Ectodermal cell (in vitro differentiated cells): ENCODE measurements at regions not wholly inside any gene's neighbourhood (a gene's known extent, or its start where the extent isn't known, plus 50 kb on each side); places are given as distances from the start of the nearest gene placed in this dataset.

ENCODE experiments used
- H3K27ac ChIP-seq: 2 replicates; pipeline ENCODE4 v1.7.0; 2013; ENCODE audit warnings: mild to moderate bottlenecking, low read depth, low read length; ENCODE audit not compliant: insufficient read depth, poor library complexity, severe bottlenecking
- H3K27me3 ChIP-seq: 2 replicates; pipeline ENCODE4 v1.7.0; 2013; ENCODE audit warnings: mild to moderate bottlenecking, low read length; ENCODE audit not compliant: insufficient read depth, control insufficient read depth, poor library complexity, severe bottlenecking
- H3K36me3 ChIP-seq: one replicate; pipeline ENCODE4 v1.7.0; 2013; ENCODE audit warnings: low read length; ENCODE audit not compliant: control insufficient read depth, insufficient read depth
- H3K4me1 ChIP-seq: one replicate; pipeline ENCODE4 v1.7.0; 2013; ENCODE audit warnings: low read length; ENCODE audit not compliant: control insufficient read depth, insufficient read depth
- H3K4me3 ChIP-seq: 2 replicates; pipeline ENCODE4 v1.7.0; 2013; ENCODE audit warnings: low read depth, low read length, control low read depth; ENCODE audit not compliant: insufficient read depth
- H3K9me3 ChIP-seq: 2 replicates; pipeline ENCODE4 v1.7.0; 2013; ENCODE audit warnings: mild to moderate bottlenecking, low read length, moderate library complexity; ENCODE audit not compliant: control insufficient read depth
- WGBS, 2 experiments: methylation state at CpG; one replicate each; pipeline ENCODE4 v1.1.7; 2013; ENCODE audit warnings: missing lambda C conversion rate in 2 of 2; 5-methylcytosine and 5-hydroxymethylcytosine counted together

DNA sequence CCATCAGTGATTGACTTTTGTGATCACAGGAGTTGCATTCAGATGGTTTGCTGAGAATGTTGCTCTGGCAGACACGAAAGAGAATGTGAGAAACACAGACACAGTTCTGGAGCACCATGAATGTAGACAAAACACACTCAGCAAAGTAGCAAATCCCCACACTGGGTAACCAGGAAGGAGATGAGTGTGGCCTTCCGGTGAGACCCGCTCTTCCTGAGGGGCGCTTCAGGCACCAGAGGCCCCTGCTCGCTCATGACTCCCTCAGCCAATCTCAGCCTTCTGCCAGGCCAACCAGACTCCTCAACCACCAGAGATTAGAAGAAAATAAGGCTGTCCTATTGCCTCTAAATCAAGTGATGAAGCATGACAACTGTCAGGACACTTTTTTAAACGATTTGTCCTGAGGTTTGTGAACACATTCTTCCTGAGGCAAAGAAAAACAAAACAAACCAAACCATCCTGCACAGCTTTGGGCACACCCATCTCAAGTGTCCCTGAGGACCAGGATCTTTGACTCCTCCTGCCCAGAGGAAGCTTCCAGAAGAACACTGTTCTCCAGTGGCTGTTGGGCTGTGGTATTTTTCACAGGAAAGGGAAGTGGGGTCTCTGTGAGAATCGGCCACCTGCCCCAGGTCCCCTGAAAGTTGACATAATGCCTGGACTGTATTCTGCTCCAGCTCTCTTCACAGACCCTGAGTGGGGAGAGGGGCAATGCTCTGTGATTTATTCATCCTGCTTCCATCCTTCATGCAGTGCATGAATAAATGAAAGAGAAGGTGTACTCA, 152.8 kb downstream of the BCL11A start:
- H3K4me3 ChIP-seq, result no peak overlapping the region
- H3K36me3 ChIP-seq, result no peaks in the 10 kb centered on the region
- no peaks in the 10 kb centered on the region for H3K9me3 ChIP-seq
- WGBS, 2 experiments, result 93 to 98% methylated on average over 7 of the region's 7 CpGs
- H3K4me1 ChIP-seq, result no peaks in the 10 kb centered on the region
- H3K27ac ChIP-seq, result no peak overlapping the region
- H3K27me3 ChIP-seq, result no peaks in the 10 kb centered on the region

DNA sequence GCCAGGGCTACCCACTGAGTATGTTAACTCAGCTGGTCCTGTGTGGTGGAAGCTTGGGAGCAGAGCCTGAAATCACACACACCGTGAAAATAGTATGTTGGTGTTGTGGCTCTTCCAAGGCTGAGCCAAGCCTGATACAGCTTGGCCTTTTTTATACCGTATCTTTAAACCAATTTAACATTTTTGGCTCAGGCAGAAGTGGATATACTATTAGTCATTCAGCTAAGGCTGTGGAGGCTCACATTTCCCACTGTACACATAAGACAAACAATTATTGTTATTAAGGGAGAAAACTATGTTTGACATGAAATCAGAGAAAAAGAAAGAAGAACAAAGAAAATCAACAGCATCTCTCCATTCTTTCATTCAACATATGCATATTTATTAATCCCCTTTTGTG, 159.0 kb downstream of the BCL11A start:
- WGBS, 2 experiments, result 89 to 94% methylated on average over 2 of the region's 2 CpGs
- Histone ChIP-seq H3K27ac (no peak overlapping the region), H3K27me3 (no peaks in the 10 kb centered on the region)

DNA sequence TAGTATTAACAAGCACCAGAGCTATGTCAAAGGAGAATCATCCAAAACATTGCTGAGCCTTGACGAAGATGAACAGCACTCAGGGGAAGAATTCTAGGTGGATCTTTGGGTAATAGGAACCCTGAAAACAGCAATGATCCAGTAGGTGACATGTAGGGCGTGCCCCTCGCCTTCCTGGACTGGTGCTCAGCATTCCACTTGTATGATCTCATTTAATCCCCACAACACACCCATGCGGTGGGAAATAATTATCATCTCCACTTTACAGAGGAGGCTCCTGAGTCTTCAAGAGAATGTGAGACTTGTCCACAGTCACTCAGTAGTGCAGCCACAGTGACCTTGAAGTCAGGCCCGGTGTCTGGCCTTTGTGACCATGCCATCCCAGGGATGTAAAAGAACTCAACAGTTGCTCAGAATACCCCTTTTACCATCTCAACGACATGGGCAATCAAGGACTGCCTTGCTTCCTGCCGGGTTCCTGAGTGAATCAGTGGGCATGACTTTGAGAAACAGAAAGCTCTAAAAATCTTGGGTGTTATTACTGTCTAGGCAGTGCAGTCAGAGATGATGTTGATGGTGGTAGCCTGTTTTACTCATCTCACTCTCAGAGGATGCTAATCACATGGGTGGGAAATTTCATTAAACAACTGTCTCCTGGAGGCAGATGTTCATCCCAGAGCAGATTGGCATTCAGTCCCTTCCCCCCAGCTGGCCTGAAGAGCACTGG, 161.6 kb downstream of the BCL11A start:
- no peaks in the 10 kb centered on the region for H3K9me3 ChIP-seq
- no peak overlapping the region for H3K4me3 ChIP-seq
- 91 to 93% methylated on average over 7 of the region's 7 CpGs for WGBS, 2 experiments
- no peaks in the 10 kb centered on the region for H3K27me3 ChIP-seq
- no peaks in the 10 kb centered on the region for H3K4me1 ChIP-seq
- H3K36me3 ChIP-seq, result no peaks in the 10 kb centered on the region
- no peak overlapping the region for H3K27ac ChIP-seq

More for the DNA sequence above, 159.0 kb downstream of the BCL11A start:
- Histone ChIP-seq H3K4me1 (no peaks in the 10 kb centered on the region), H3K36me3 (no peaks in the 10 kb centered on the region), H3K9me3 (no peaks in the 10 kb centered on the region), H3K4me3 (no peak overlapping the region)

DNA sequence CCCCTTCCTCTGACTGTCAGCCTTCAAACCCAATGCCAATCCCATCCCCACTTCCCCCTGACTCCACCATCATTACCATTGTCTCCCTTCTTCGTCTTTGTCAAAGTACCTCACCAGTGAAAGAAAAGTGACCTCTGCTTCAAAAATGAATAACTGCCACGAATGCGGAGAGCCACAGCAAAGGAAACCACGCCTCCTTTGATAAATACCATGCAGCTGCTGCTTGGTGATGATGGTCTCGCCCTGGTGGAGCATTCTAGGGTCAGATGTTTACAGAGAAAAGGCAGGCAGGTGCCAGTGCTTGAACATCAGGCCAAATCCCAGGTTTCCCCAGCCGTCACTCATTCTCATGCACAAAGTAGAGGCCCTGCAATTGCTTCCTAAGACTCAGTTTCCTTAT, 162.2 kb downstream of the BCL11A start:
- H3K27me3 ChIP-seq, result no peaks in the 10 kb centered on the region
- no peaks in the 10 kb centered on the region for H3K9me3 ChIP-seq
- H3K27ac ChIP-seq, result no peak overlapping the region
- no peaks in the 10 kb centered on the region for H3K4me1 ChIP-seq
- H3K4me3 ChIP-seq, result no peak overlapping the region
- 90 to 91% methylated on average over 6 of the region's 6 CpGs for WGBS, 2 experiments
- H3K36me3 ChIP-seq, result no peaks in the 10 kb centered on the region

DNA sequence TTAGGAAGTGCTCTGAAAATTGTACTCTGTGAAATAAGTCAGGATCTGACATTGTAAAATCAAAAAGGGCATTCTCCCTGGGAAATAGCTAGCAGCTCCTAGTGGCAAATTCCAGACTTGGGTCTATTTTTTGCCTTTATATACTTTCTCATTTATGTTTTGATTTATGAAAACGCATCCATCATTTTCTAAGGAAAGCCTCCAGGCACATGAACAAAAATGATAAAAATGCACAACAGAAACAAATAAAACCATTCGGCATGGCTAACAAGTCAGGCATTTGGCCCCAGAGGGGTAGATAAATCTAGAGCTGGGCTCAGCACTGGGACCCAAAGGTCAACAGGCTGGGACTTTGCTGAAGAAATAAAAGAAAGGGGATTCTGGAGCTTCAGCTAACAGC, 167.0 kb downstream of the BCL11A start:
- Histone ChIP-seq H3K4me1 (no peaks in the 10 kb centered on the region), H3K9me3 (no peaks in the 10 kb centered on the region), H3K4me3 (no peak overlapping the region), H3K36me3 (no peaks in the 10 kb centered on the region), H3K27me3 (no peaks in the 10 kb centered on the region), H3K27ac (no peak overlapping the region)
- WGBS, 2 experiments, result 87 to 90% methylated on average over 1 to 2 of the region's 2 CpGs

DNA sequence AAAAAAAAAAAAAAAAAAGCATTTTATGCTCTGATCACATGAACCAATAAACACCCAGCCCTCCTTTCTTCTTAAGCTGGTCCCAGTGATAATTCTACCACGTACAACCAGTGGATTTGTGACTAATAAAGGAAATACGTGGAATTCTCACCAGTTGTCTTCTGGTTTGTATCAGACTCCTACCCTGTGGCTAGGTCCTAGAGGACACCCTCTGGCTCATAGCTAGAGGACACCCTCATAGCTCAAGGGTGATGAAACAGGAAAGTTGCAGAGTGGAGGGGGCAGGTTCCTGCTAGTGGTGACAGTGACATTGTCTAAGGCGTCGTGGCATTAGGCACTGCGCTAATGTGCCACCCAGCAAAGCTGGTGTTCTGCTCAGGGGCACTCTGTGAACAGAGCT, 167.8 kb downstream of the BCL11A start:
- Histone ChIP-seq H3K27ac (no peak overlapping the region), H3K4me1 (no peaks in the 10 kb centered on the region), H3K27me3 (no peaks in the 10 kb centered on the region), H3K9me3 (no peaks in the 10 kb centered on the region), H3K36me3 (no peaks in the 10 kb centered on the region), H3K4me3 (no peak overlapping the region)
- WGBS, 2 experiments, result 97 to 98% methylated on average over 5 of the region's 5 CpGs

DNA sequence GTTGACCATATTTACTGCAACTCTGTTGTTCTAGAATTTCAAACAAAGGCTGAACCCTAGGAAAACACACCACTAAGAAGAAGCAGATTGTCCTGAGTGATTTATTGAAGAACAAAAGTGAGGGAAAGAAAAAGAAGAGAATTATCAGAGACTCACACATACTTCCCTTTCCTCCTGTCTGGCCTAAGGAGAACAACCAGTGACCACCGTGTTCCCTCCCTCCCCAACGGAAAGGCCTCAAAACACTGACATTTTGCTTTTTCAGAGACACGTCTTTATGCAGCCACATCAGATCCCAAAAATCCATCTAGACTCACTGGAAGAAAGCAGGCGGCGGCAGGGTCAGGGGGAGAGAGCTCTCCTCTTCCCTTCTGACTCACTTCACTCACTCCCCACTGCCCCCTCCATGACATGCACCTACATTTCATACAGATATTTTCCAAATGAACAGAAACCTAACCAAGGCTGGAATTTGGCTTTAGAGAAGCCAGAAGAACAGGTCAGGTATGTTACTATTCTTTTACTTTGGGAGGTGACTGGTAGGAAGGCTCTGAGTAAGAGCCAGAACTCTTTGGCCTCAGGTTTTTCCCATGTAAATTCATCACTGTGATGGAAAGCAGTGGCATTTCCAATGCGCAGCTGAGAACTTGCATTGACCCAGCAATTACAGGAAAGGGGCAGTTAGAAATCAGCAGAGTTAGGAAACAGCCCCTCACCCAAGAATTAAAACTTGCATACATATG, 169.9 kb downstream of the BCL11A start:
- H3K36me3 ChIP-seq, result no peaks in the 10 kb centered on the region
- WGBS, 2 experiments, result 75 to 78% methylated on average over 6 of the region's 6 CpGs
- no peak overlapping the region for H3K27ac ChIP-seq

DNA sequence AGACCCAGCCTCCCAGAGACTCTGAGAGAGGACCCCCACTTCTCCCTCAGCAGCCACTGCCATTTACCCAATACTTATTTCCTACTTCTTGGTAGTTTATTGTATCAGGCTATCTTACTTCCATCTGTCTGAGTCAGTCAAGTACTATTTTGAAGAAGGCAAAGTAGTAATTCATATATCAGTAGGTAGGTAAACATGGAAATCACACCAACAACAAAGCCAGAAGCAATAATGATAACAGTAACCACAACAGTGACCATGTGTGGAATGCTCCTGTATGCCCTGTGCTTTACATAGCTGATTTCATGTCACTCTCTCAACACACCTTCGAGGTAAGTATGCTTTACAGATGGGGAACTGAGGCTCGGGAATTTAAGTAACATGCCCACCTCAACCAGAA, 173.0 kb downstream of the BCL11A start:
- no peaks in the 10 kb centered on the region for H3K27me3 ChIP-seq
- WGBS, 2 experiments, result 94 to 97% methylated on average over 2 of the region's 2 CpGs
- H3K4me3 ChIP-seq, result no peak overlapping the region
- no peaks in the 10 kb centered on the region for H3K4me1 ChIP-seq
- H3K9me3 ChIP-seq, result no peaks in the 10 kb centered on the region
- H3K27ac ChIP-seq, result no peak overlapping the region
- no peaks in the 10 kb centered on the region for H3K36me3 ChIP-seq

More for the DNA sequence above, 169.9 kb downstream of the BCL11A start:
- H3K27me3 ChIP-seq, result no peaks in the 10 kb centered on the region
- no peaks in the 10 kb centered on the region for H3K9me3 ChIP-seq
- no peaks in the 10 kb centered on the region for H3K4me1 ChIP-seq
- no peak overlapping the region for H3K4me3 ChIP-seq

DNA sequence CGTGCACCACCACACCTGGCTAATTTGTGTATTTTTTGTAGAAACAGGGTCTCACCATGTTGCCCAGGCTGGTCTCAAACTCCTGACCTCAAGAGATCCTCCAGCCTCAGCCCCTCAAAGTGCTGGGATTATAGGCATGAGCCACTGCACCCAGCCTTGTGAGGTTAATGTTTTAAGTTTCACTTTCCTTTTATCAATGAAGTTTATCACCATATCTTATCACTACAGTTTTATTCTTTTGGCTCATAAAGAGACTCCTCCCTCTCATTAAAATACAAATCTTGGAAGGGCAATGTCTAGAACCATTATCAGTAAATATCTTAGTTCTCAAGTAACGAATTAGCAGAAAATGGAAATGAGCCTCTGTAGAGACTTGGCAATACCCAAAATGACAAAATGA, 173.8 kb downstream of the BCL11A start:
- no peak overlapping the region for H3K27ac ChIP-seq
- no peak overlapping the region for H3K4me3 ChIP-seq
- H3K36me3 ChIP-seq, result no peaks in the 10 kb centered on the region
- no peaks in the 10 kb centered on the region for H3K4me1 ChIP-seq
- 80 to 100% methylated on average over 1 to 2 of the region's 2 CpGs for WGBS, 2 experiments
- H3K9me3 ChIP-seq, result no peaks in the 10 kb centered on the region
- no peaks in the 10 kb centered on the region for H3K27me3 ChIP-seq

DNA sequence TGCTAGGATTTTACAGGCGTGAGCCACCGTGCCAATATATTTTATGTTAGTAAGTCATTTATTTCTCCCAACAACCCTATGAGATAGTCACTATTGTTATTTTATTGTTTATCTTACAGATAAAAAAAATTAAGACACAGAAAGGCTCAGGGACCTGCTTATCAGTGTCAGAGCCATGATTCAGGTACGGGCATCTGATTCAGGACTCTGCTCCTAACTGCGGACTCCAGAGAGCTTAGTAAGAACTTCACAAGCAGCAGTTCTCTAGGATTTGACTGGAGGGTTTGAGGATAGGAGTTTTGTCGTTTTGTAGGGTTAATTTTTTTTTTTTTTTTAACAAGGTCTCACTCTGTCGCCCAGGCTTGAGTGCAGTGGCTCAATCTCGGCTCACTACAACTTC, 174.2 kb downstream of the BCL11A start:
- H3K27ac ChIP-seq, result no peak overlapping the region
- H3K27me3 ChIP-seq, result no peaks in the 10 kb centered on the region
- no peaks in the 10 kb centered on the region for H3K9me3 ChIP-seq
- H3K4me1 ChIP-seq, result no peaks in the 10 kb centered on the region
- WGBS, 2 experiments, result 91 to 95% methylated on average over 5 to 7 of the region's 7 CpGs
- no peaks in the 10 kb centered on the region for H3K36me3 ChIP-seq
- H3K4me3 ChIP-seq, result no peak overlapping the region
